ENCODE measurements at regions not wholly inside any gene's neighbourhood (a gene's known extent, or its start where the extent isn't known, plus 50 kb on each side); places are given as distances from the start of the nearest gene placed in this dataset.
A peak's percentile ranks its signal among the peaks of the same experiment; 100 is the strongest.

DNA sequence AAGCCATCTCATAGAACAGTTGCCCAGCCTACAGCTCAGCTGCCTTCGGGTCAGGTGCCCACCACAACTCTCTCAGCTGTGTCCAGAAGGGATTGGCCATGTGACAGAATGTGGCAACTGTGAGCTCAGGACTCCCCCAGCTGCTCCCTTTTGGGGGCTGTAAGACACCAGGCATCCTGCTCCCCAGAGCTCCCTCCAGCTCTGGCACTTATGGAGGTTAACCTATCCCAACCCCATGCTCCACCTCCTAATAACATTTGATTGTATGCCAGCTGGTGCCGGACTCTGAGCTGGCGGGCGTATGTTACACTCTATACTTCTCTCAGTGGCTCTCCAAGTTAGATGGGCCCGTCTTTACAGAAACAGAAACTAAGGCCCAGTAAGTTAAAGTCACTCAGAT, 222.8 kb downstream of the FAM43A start:
- 72% methylated on average over 2 of the region's 5 CpGs for WGBS (ENCODE audit: low lambda C conversion rate)
- Histone ChIP-seq H2AFZ (ENCODE audit: low read depth) (no peak overlapping the region), H3K4me3 (ENCODE audit: low read depth in 2 of 2, low read length in 1 of 2) (no peak overlapping the region), H3F3A (replicated peaks; ENCODE audit: insufficient read depth) (no peaks in the 10 kb centered on the region), H3K27me3 (ENCODE audit: insufficient read depth) (peaks cover 11% of the 10 kb centered on the region; the same call in 1 of the 2 replicates), H3K79me2 (ENCODE audit: insufficient read depth) (no peaks in the 10 kb centered on the region), H4K20me1 (ENCODE audit: insufficient read depth) (no peaks in the 10 kb centered on the region), H3K36me3 (replicated peaks in 1 of 2; ENCODE audit: control insufficient read depth in 1 of 2, insufficient read depth in 2 of 2, low read length in 1 of 2) (no peaks in the 10 kb centered on the region), H3K9me3 (no peaks in the 10 kb centered on the region; the same call in 1 of the 2 replicates), H3K4me1 (ENCODE audit: control insufficient read depth in 1 of 2, insufficient read depth in 2 of 2, low read depth in 1 of 2, low read length in 1 of 2) (peaks cover 0 to 14% of the 10 kb centered on the region in 2 experiments; a peak in 1 of 4 replicates), H3K27ac (ENCODE audit: low read depth in 2 of 2, low read length in 1 of 2) (peak overlapping the region in 1 of 2 experiments; percentile 64; a peak in 2 of 4 replicates), H3K9ac (no peak overlapping the region), H3K4me2 (no peak overlapping the region), H3K9me2 (no peaks in the 10 kb centered on the region)
- POLR2A ChIA-PET = no interaction called here
- TF ChIP-seq TAF1 (IDR thresholded peaks at IDR 0.05; ENCODE audit: borderline replicate concordance, low read depth, low read length) (no peak), EZH2phosphoT487 (IDR thresholded peaks at IDR 0.05; ENCODE audit: borderline replicate concordance, low read depth) (no peak), ELF1 (IDR thresholded peaks at IDR 0.05) (no peak), CHD2 (IDR thresholded peaks at IDR 0.05; ENCODE audit: low read length, partially characterized antibody) (no peak), RCOR1 (IDR thresholded peaks at IDR 0.05; ENCODE audit: low read length) (no peak), SIN3A (IDR thresholded peaks at IDR 0.05; ENCODE audit: borderline replicate concordance, low read depth, low read length) (no peak), NFIC (IDR thresholded peaks at IDR 0.05; ENCODE audit: borderline replicate concordance) (no peak), SMC3 (IDR thresholded peaks at IDR 0.05; ENCODE audit: low read depth, low read length) (no peak), FOSL2 (IDR thresholded peaks at IDR 0.05; ENCODE audit: borderline replicate concordance, low read depth) (no peak), GABPA (IDR thresholded peaks at IDR 0.05; ENCODE audit: low read depth) (no peak), RXRA (IDR thresholded peaks at IDR 0.05; ENCODE audit: borderline replicate concordance, low read depth) (no peak)
- TF ChIP-seq, protein P1, sequence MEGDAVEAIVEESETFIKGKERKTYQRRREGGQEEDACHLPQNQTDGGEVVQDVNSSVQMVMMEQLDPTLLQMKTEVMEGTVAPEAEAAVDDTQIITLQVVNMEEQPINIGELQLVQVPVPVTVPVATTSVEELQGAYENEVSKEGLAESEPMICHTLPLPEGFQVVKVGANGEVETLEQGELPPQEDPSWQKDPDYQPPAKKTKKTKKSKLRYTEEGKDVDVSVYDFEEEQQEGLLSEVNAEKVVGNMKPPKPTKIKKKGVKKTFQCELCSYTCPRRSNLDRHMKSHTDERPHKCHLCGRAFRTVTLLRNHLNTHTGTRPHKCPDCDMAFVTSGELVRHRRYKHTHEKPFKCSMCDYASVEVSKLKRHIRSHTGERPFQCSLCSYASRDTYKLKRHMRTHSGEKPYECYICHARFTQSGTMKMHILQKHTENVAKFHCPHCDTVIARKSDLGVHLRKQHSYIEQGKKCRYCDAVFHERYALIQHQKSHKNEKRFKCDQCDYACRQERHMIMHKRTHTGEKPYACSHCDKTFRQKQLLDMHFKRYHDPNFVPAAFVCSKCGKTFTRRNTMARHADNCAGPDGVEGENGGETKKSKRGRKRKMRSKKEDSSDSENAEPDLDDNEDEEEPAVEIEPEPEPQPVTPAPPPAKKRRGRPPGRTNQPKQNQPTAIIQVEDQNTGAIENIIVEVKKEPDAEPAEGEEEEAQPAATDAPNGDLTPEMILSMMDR (IDR thresholded peaks at IDR 0.05) = no peak
- TF ChIP-seq, protein P2, sequence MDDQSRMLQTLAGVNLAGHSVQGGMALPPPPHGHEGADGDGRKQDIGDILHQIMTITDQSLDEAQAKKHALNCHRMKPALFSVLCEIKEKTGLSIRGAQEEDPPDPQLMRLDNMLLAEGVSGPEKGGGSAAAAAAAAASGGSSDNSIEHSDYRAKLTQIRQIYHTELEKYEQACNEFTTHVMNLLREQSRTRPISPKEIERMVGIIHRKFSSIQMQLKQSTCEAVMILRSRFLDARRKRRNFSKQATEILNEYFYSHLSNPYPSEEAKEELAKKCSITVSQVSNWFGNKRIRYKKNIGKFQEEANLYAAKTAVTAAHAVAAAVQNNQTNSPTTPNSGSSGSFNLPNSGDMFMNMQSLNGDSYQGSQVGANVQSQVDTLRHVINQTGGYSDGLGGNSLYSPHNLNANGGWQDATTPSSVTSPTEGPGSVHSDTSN (IDR thresholded peaks at IDR 0.05) = no peak
- TF ChIP-seq, protein P3, sequence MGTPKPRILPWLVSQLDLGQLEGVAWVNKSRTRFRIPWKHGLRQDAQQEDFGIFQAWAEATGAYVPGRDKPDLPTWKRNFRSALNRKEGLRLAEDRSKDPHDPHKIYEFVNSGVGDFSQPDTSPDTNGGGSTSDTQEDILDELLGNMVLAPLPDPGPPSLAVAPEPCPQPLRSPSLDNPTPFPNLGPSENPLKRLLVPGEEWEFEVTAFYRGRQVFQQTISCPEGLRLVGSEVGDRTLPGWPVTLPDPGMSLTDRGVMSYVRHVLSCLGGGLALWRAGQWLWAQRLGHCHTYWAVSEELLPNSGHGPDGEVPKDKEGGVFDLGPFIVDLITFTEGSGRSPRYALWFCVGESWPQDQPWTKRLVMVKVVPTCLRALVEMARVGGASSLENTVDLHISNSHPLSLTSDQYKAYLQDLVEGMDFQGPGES (IDR thresholded peaks at IDR 0.05; ENCODE audit: low read depth, low read length) = no peak
- CTCF ChIA-PET = interaction anchor here (1.1 to 1.6 kb wide), 5 partner anchors 13 to 226 kb away, joined by 3 to 8 read pairs (median 3); no protein-coding TSS in a partner anchor
- no peak for DNase-seq
